Neural cell (in vitro differentiated cells): ENCODE measurements at regions not wholly inside any gene's neighbourhood (a gene's known extent, or its start where the extent isn't known, plus 50 kb on each side); places are given as distances from the start of the nearest gene placed in this dataset.

ENCODE experiments used
- H2AFZ ChIP-seq: fragments of 200-600, 300-800 bp; sonication (generic), shearing (Covaris generic); 2 replicates; pipeline ENCODE4 v1.6.0; 2014; ENCODE audit warnings: low read depth, mild to moderate bottlenecking, antibody characterized with exemption, low read length, moderate library complexity
- H3F3A ChIP-seq: fragments of 200-600 bp; shearing (Covaris generic); 2 replicates; pipeline ENCODE4 v1.6.1; 2016; ENCODE audit warnings: mild to moderate bottlenecking, moderate library complexity, mixed read lengths, antibody characterized with exemption, low read length; ENCODE audit not compliant: insufficient read depth, poor library complexity, severe bottlenecking
- H3K27ac ChIP-seq: fragments of 200-600, 300-800 bp; sonication (generic), shearing (Covaris generic); 2 replicates; pipeline ENCODE4 v1.5.1; 2014; ENCODE audit warnings: mild to moderate bottlenecking, low read length, moderate library complexity
- H3K27me3 ChIP-seq: fragments of 300-800, 200-600 bp; sonication (generic), shearing (Covaris generic); 2 replicates; pipeline ENCODE4 v1.6.0; 2014; ENCODE audit warnings: mild to moderate bottlenecking, low read depth, low read length, moderate library complexity; ENCODE audit not compliant: insufficient read depth
- H3K36me3 ChIP-seq: fragments of 300-800, 200-600 bp; sonication (generic), shearing (Covaris generic); 2 replicates; pipeline ENCODE4 v1.5.1; 2014; ENCODE audit warnings: mild to moderate bottlenecking, antibody characterized with exemption, low read length, moderate library complexity; ENCODE audit not compliant: insufficient read depth
- H3K4me2 ChIP-seq: fragments of 300-800, 200-600 bp; sonication (generic), shearing (Covaris generic); 2 replicates; pipeline ENCODE4 v1.6.0; 2014; ENCODE audit warnings: mild to moderate bottlenecking, low read length
- H3K4me3 ChIP-seq: fragments of 300-800, 200-600 bp; sonication (generic), shearing (Covaris generic); 2 replicates; pipeline ENCODE4 v1.5.1; 2014; ENCODE audit warnings: mild to moderate bottlenecking, low read length, moderate library complexity
- H3K79me2 ChIP-seq: fragments of 200-600 bp; shearing (Covaris generic); replicated peaks from 2 replicates; pipeline ENCODE4 v1.6.0; 2014; ENCODE audit warnings: mild to moderate bottlenecking, low read length, moderate library complexity; ENCODE audit not compliant: insufficient read depth
- H3K9ac ChIP-seq: fragments of 300-800, 200-600 bp; sonication (generic), shearing (Covaris generic); 2 replicates; pipeline ENCODE4 v1.6.1; 2016; ENCODE audit warnings: mild to moderate bottlenecking, low read length, mixed read lengths
- H3K9me2 ChIP-seq: fragments of 200-600 bp; shearing (Covaris generic); 2 replicates; pipeline ENCODE4 v1.6.1; 2016; ENCODE audit warnings: mild to moderate bottlenecking, low read length, mixed read lengths; ENCODE audit not compliant: insufficient read depth
- H3K9me3 ChIP-seq: fragments of 200-600, 300-800 bp; sonication (generic), shearing (Covaris generic); 2 replicates; pipeline ENCODE4 v1.6.1; 2016; ENCODE audit warnings: mild to moderate bottlenecking, mixed run types, low read length, moderate library complexity, mixed read lengths
- H4K20me1 ChIP-seq: fragments of 200-600 bp; shearing (Covaris generic); 2 replicates; pipeline ENCODE4 v1.6.1; 2016; ENCODE audit warnings: mild to moderate bottlenecking, mixed run types; ENCODE audit not compliant: insufficient read depth
- EP300 ChIP-seq: fragments of 450-650 bp; conservative IDR thresholded peaks from 2 replicates; pipeline ENCODE4 v1.6.1; 2014; ENCODE audit warnings: antibody characterized with exemption, mild to moderate bottlenecking, moderate library complexity; ENCODE audit not compliant: poor library complexity, severe bottlenecking
- EZH2 ChIP-seq: fragments of 200-600, 300-800 bp; shearing (Covaris generic), sonication (generic); IDR thresholded peaks from 2 replicates; pipeline ENCODE4 v1.6.1; 2014; ENCODE audit warnings: antibody characterized with exemption, low read length, borderline replicate concordance, mild to moderate bottlenecking; ENCODE audit not compliant: insufficient read depth, poor library complexity, severe bottlenecking
- MXI1 ChIP-seq: fragments of 450-650 bp; conservative IDR thresholded peaks from 2 replicates; pipeline ENCODE4 v1.6.1; 2014; ENCODE audit warnings: antibody characterized with exemption, mild to moderate bottlenecking; ENCODE audit not compliant: poor library complexity, severe bottlenecking
- POLR2AphosphoS5 ChIP-seq: IDR thresholded peaks from 2 replicates; pipeline ENCODE4 v1.6.1; 2012
- RAD21 ChIP-seq: fragments of 450-650 bp; conservative IDR thresholded peaks from 2 replicates; pipeline ENCODE4 v1.6.1; 2014; ENCODE audit warnings: antibody characterized with exemption, mild to moderate bottlenecking, moderate library complexity
- SMC3 ChIP-seq: fragments of 450-650 bp; conservative IDR thresholded peaks from 2 replicates; pipeline ENCODE4 v1.6.1; 2014; ENCODE audit warnings: antibody characterized with exemption, mild to moderate bottlenecking, moderate library complexity; ENCODE audit not compliant: poor library complexity
- TAF1 ChIP-seq: IDR thresholded peaks from 2 replicates; pipeline ENCODE4 v1.6.1; 2012; ENCODE audit warnings: low read depth
- TF ChIP-seq, protein P1 (sequence below): IDR thresholded peaks from 2 replicates; pipeline ENCODE4 v1.6.1; 2012; ENCODE audit warnings: borderline replicate concordance
- TF ChIP-seq, protein P2 (sequence below): fragments of 450-650 bp; IDR thresholded peaks from 2 replicates; pipeline ENCODE4 v1.5.1; 2014; ENCODE audit warnings: antibody characterized with exemption, mild to moderate bottlenecking, moderate library complexity; ENCODE audit not compliant: poor library complexity, severe bottlenecking

DNA sequence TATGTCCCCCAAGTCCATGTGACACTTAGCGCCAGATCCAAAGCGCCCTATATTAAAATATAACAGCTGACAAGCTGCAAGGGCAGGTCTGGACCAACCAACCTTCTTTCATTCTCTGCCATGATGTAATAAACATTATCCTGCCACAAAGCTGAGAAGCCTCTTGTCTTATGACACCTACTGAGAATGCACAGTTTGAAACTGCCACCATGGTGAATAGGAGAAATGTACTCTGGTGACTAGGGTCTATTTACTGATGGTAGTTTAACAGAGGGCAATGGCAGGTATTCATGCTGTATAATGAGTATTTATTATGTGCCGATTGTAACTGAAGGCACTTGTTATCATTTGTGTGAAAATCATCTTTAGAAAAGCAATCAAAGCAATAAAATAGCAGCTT, 634.0 kb downstream of the OTOL1 start:
- H3K9ac ChIP-seq = no peak overlapping the region
- H3K4me2 ChIP-seq = no peak overlapping the region
- no peaks in the 10 kb centered on the region for H3K9me3 ChIP-seq
- H3K27me3 ChIP-seq = no peaks in the 10 kb centered on the region
- no peak overlapping the region for H3K27ac ChIP-seq
- no peak overlapping the region for H2AFZ ChIP-seq
- H3K79me2 ChIP-seq = no peaks in the 10 kb centered on the region
- H4K20me1 ChIP-seq = no peaks in the 10 kb centered on the region
- no peaks in the 10 kb centered on the region for H3F3A ChIP-seq
- H3K4me3 ChIP-seq = no peak overlapping the region
- H3K9me2 ChIP-seq = no peaks in the 10 kb centered on the region
- H3K36me3 ChIP-seq = no peaks in the 10 kb centered on the region
- TF ChIP-seq POLR2AphosphoS5 (peak; percentile 78), MXI1 (no peak), RAD21 (no peak), TAF1 (no peak), EP300 (peak; percentile 95), EZH2 (no peak), SMC3 (no peak)
- TF ChIP-seq, protein P1, sequence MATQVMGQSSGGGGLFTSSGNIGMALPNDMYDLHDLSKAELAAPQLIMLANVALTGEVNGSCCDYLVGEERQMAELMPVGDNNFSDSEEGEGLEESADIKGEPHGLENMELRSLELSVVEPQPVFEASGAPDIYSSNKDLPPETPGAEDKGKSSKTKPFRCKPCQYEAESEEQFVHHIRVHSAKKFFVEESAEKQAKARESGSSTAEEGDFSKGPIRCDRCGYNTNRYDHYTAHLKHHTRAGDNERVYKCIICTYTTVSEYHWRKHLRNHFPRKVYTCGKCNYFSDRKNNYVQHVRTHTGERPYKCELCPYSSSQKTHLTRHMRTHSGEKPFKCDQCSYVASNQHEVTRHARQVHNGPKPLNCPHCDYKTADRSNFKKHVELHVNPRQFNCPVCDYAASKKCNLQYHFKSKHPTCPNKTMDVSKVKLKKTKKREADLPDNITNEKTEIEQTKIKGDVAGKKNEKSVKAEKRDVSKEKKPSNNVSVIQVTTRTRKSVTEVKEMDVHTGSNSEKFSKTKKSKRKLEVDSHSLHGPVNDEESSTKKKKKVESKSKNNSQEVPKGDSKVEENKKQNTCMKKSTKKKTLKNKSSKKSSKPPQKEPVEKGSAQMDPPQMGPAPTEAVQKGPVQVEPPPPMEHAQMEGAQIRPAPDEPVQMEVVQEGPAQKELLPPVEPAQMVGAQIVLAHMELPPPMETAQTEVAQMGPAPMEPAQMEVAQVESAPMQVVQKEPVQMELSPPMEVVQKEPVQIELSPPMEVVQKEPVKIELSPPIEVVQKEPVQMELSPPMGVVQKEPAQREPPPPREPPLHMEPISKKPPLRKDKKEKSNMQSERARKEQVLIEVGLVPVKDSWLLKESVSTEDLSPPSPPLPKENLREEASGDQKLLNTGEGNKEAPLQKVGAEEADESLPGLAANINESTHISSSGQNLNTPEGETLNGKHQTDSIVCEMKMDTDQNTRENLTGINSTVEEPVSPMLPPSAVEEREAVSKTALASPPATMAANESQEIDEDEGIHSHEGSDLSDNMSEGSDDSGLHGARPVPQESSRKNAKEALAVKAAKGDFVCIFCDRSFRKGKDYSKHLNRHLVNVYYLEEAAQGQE = no peak
- TF ChIP-seq, protein P2, sequence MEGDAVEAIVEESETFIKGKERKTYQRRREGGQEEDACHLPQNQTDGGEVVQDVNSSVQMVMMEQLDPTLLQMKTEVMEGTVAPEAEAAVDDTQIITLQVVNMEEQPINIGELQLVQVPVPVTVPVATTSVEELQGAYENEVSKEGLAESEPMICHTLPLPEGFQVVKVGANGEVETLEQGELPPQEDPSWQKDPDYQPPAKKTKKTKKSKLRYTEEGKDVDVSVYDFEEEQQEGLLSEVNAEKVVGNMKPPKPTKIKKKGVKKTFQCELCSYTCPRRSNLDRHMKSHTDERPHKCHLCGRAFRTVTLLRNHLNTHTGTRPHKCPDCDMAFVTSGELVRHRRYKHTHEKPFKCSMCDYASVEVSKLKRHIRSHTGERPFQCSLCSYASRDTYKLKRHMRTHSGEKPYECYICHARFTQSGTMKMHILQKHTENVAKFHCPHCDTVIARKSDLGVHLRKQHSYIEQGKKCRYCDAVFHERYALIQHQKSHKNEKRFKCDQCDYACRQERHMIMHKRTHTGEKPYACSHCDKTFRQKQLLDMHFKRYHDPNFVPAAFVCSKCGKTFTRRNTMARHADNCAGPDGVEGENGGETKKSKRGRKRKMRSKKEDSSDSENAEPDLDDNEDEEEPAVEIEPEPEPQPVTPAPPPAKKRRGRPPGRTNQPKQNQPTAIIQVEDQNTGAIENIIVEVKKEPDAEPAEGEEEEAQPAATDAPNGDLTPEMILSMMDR = no peak

DNA sequence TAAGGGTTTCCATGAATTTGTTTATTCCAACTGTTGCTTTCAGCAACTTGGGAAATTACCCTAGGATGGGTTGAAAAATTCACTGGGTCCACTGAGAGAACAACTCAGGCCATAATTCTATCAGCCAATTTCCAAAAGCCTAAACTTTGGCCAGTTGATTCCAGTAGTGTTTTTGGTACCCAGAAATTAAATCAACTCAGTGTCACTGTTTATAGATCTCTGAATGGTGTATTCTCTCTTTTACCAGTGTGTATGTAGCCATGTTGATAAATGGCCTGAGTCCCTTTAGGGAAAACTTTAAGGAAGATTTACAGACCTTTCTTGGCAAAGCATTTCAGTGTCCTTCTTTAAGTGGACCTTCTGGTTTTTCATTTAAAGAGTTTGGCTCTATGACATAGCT, 636.4 kb downstream of the OTOL1 start:
- Histone ChIP-seq H3K4me2 (no peak overlapping the region), H3K36me3 (no peaks in the 10 kb centered on the region), H3K4me3 (no peak overlapping the region), H2AFZ (no peak overlapping the region), H3K9me3 (no peaks in the 10 kb centered on the region), H3K9me2 (no peaks in the 10 kb centered on the region), H3K27me3 (no peaks in the 10 kb centered on the region), H3K79me2 (no peaks in the 10 kb centered on the region), H3K9ac (no peak overlapping the region), H3K27ac (no peak overlapping the region), H4K20me1 (no peaks in the 10 kb centered on the region), H3F3A (no peaks in the 10 kb centered on the region)
- TF ChIP-seq POLR2AphosphoS5 (no peak), TAF1 (no peak), EP300 (no peak), MXI1 (no peak), EZH2 (no peak), RAD21 (no peak), SMC3 (no peak)
- TF ChIP-seq, protein P1 = no peak
- TF ChIP-seq, protein P2 = no peak
